GM21723 (cell line): ENCODE measurements at regions not wholly inside any gene's neighbourhood (a gene's known extent, or its start where the extent isn't known, plus 50 kb on each side); places are given as distances from the start of the nearest gene placed in this dataset.

Source experiments
- ATAC-seq: cut with Tn5 transposase; IDR thresholded peaks from one replicate; pipeline ENCODE4 v1.9.1; 2021; ENCODE audit warnings: mild to moderate bottlenecking, moderate library complexity; ENCODE audit not compliant: unreplicated experiment

DNA sequence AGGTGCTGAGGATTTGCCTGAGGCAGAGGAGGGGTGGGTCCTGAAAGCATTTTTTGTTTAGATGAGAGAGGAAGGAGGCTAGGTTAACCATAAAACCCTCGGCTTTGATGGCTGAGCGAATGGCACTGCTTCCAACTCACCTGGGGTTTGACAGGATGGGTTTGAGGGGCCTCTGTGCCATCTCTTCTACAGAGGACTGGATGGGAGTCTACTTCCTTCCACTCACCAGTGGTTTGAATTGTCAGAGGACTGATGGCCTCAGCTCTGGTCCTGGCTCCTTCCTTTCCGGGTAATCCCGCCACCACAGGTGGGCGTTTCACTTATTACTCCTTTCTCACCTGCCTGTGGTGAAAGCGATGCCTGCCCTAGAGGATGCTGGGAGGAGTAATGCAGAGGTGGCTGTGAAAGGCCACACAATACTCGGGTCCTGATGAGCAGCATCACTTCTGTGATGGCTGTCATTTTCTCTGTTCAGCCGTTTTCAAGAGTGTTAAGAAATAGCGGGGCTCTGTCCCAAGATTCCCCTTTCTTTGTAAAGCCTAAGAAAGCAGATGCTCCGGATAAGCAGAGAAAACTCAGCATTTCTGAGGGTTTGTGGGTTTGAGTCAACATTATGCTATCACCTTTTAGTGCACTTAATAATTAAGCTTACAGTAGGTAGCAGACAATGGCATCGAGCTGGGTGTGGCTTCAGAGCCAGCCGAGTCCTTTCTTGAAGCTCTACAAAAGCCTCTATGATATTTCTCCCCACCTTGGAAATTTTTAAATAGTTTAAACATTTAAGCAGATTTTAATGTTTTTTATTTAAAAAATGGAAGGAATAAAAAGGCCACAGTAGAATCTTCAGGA is 220.7 kb downstream of the HLX start:
- ATAC-seq = no peak

- no peak for ATAC-seq
Measured at GRCh38 chr1:221100611-221101010, 221.4 kb downstream of the HLX start.

- ATAC-seq = no peak
Measured at GRCh38 chr1:221101807-221102605, 222.8 kb downstream of the HLX start.

GRCh38 chr1:221104596-221104995 is 225.4 kb downstream of the HLX start:
- ATAC-seq = no peak

GRCh38 chr1:221105578-221105977 is 226.3 kb downstream of the HLX start:
- ATAC-seq = no peak

- no peak for ATAC-seq
Measured at GRCh38 chr1:221106616-221107015, 227.4 kb downstream of the HLX start.

DNA sequence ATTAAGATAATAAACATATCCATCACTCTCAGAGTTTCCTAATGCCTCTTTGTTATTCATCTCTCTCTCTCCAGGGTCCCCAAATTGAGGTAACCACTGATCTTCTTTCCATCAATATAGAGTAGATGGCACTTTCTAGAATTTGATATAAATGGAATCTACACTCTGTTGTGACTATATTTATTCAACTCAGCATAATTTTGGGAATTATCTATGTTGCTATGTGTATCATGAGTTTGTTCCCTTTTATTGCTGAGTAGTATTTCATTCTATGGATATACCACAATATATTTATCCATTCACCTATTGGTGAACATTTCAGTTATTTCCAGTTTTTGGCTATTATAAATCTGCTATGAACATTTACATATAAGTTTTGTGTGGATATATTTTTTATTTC is 230.7 kb downstream of the HLX start:
- ATAC-seq = no peak

DNA sequence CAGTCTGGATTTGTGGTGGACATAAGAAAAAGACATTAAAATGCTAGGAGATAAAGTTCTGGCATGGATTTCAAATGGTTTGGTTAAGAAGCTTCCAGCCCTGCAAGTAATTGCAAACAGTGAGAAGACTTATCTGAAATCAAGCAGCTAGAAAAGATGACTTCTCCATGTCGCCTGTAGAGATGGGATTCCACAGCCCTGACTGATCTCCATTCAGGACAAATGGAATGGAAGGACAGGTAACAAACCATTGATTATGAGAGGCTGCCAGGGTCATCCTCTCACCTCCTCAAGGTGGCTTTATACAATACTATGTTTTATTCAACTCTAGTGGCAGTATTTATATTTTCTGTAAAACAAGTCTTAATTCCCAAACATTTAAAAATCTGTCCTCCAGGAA is 237.9 kb downstream of the HLX start:
- ATAC-seq = no peak

DNA sequence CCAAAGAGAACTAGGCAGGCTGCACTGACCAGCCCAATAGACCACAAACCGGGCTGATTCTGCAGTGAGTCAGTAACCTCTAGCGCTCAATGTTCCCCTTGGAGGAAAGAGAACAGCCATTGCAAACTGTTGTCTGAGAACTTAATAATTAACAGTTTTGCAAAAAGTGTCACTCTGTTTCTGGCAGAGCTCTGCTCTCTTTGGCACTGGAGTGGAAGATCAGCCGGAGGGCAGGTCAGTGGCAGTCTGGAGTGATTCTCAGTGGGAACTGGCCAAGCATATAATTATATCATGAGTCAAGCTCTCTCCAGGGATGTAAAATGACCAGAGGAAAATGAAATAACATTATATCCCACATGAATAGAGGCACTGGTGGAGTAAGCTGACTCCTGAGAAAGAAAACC is 238.3 kb downstream of the HLX start:
- no peak for ATAC-seq

GRCh38 chr1:221118176-221118937 is 239.1 kb downstream of the HLX start:
- ATAC-seq = no peak

GRCh38 chr1:221118938-221119320 is 239.7 kb downstream of the HLX start:
- no peak for ATAC-seq

DNA sequence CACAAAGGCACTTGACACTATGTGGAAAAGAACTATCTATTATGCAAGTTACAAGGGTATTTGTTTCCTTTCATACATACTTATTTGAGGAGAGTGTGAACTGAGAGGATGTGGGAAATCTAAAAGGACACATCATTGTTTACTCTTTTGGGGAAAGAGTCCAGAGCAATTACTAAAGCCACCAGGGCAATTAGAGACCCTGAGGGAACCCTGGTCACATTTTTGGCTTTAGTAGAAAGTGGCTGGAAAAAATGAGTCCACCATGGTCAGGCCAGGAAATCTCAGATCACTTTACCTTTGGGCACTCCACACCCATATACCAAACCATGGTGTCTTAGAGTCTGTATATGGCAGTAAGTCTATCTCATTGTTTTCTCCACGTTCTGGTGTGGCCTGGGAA is 243.3 kb downstream of the HLX start:
- no peak for ATAC-seq

- ATAC-seq = no peak
Measured at GRCh38 chr1:221125976-221126375, 246.7 kb downstream of the HLX start.

DNA sequence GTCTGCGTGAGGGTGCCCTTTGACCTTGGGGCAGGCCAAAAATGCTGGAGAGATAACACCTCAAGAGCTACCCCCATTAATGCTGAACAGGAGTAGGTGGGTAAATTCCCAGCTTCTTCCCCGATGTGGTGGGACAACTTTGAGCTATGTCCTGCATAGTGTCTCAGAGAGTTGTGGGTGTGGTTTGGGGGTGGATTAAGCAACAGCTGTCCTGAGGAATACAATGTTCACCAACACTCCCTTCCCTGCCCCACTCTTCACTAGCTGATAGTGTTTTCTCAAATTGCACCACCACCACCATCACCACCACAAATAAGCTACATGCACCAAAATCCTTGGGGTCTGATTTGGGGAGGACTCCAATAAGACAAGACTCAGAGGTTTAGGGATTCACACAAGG is 258.4 kb downstream of the HLX start:
- no peak for ATAC-seq

DNA sequence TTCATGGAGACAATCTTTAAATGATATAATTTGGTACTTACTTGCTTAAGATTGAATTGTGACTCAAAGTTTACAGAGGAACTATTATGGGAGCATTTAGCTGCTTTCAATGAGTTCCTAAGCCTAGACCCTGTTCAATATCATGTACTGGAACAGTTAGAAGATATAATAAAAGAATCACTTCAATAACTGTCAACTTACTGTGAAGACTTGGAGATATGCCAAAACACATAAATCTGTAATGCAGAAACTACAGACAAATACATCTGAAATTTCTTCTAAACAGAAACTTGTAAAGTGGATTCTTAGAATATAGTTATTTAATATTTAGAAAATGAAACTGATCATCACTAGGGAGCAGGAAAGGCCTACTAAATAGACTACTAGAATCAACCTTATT is 259.3 kb downstream of the HLX start:
- ATAC-seq = no peak

DNA sequence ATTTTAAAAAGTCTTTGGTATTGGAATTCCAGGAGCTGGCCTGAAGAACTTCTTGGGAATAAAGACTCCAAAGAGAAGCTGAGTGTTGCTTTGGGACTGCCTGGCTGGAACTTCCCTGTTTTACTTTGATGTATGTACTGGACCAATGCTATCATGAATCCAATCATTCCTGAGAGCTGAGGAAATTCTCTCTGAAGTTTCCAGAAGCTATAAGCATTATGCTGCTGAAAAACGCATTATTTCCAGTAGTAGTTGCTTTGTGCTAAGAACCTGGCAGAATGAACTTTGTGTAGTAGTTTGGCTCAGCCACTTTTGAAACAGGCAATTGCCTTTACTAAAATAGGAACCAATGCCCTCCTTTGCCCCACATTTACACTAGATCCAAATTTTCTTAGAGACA is 260.7 kb downstream of the HLX start:
- ATAC-seq = no peak

GRCh38 chr1:221141096-221141495 is 261.9 kb downstream of the HLX start:
- ATAC-seq = no peak

DNA sequence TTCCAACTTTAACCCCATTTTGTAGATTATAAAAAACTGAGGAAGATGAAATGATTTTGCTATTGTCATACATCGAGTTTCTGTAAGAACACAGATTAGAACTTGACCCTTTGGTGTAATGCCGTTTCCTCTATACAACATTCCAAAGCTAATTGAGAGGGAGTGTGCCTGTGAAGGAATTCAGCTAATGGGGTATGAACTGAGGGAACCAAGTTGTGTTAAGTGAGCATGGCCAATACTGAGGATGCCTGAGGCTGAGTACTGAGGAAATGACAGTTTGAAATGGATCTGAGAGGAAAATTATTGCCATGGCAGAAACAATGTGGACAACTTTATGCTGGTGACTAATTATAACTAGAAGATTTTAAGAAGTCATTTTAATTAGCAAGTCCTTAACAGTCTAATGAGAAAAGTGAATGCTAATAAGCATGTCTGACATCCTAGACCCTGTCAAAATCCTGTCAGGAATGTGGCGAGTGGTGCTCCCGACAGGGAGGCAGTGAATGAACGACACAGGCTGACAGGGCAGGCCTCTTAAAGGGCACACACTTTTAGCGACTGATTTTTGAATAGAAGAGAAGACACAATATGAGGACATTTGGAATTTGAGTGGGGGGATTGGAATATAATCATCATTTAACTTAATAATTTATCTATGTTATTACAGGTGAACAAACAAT is 262.5 kb downstream of the HLX start:
- no peak for ATAC-seq

DNA sequence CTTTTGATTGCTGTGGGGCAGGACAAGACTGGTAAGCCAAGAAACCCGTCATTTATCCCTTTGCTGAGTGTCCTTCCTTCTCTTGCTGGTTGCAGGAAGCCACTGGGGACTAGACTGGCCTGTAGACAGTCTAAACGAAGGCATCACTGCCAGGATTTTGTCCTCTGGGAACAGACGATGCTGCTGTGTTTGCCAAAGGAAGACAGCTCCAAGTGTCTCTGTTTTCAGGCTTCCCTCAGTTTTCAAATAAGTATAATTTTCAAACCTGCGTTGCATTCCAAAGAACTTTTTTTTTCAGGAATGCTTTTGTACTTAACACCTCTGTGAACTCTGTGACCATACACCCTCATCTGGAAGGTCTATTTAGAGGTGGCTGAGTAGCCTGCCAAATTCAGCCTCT is 269.4 kb downstream of the HLX start:
- no peak for ATAC-seq

DNA sequence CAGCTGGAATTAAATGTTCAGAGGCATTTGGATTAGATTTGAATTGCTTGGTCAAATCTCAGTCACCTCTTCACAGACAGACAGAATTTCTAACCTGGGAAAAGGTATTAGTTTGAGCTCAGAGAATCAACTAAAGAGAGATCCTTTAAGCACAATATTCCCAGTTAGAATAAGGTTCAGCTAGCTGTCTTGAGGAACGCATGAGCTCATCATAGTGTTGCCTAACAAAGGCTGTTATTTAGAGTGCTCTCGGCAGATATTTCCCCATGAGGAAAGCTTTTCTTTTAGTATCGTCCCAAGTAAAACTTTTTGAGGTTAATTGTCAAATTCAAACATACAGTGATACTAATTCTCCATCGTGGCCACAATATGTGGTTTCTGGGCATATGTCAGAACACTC is 269.9 kb downstream of the HLX start:
- ATAC-seq = no peak

DNA sequence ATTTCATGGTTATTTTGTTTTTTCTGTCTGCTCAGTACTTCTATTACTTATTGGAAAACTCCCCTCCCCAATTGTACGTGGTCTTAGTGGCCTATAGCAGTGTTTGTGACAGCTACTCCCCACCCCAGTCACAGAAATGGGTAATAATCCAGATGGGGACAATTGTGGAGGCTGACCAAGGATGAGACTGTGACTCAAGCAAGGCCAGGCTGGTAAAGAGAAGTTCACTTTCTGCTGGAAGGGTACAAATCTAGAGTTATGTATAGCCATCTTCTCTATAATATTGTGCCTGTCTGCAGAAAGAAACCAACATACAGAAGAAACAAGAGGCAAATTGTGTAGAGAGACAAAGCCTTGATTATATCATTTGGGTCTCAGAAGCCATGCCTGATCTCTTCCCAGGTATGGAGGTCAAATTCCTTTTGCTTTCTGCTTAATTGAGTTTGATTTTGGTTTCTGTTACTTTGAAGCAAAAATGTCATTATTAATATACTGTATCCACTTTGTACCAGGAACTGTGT is 270.4 kb downstream of the HLX start:
- no peak for ATAC-seq
